OCI-LY3 (cell line): ENCODE measurements at regions not wholly inside any gene's neighbourhood (a gene's known extent, or its start where the extent isn't known, plus 50 kb on each side); places are given as distances from the start of the nearest gene placed in this dataset.

Experiments used
- EZH2phosphoT487 ChIP-seq: fragments of 200-600 bp; shearing (Covaris generic); IDR thresholded peaks from 2 replicates; pipeline ENCODE4 v1.6.1; 2018; ENCODE audit warnings: antibody characterized with exemption, mixed run types, low read depth
- TF ChIP-seq, protein P1 (sequence below): fragments of 200-600, 300-600 bp; sonication (generic); IDR thresholded peaks from 2 replicates; pipeline ENCODE4 v1.5.1; 2014; ENCODE audit warnings: antibody characterized with exemption, low read length, low read depth

- TF ChIP-seq, protein P1, sequence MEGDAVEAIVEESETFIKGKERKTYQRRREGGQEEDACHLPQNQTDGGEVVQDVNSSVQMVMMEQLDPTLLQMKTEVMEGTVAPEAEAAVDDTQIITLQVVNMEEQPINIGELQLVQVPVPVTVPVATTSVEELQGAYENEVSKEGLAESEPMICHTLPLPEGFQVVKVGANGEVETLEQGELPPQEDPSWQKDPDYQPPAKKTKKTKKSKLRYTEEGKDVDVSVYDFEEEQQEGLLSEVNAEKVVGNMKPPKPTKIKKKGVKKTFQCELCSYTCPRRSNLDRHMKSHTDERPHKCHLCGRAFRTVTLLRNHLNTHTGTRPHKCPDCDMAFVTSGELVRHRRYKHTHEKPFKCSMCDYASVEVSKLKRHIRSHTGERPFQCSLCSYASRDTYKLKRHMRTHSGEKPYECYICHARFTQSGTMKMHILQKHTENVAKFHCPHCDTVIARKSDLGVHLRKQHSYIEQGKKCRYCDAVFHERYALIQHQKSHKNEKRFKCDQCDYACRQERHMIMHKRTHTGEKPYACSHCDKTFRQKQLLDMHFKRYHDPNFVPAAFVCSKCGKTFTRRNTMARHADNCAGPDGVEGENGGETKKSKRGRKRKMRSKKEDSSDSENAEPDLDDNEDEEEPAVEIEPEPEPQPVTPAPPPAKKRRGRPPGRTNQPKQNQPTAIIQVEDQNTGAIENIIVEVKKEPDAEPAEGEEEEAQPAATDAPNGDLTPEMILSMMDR = no peak
- TF ChIP-seq EZH2phosphoT487 = no peak
Observed at GRCh38 chr3:3906171-3906570, 106.9 kb downstream of the LRRN1 start.
